HCT116 (cell line): ENCODE measurements at regions not wholly inside any gene's neighbourhood (a gene's known extent, or its start where the extent isn't known, plus 50 kb on each side); places are given as distances from the start of the nearest gene placed in this dataset.

Experiments used
- ATAC-seq: fragments of 200-7000 bp; cut with Tn5 transposase; 2 replicates; pipeline ENCODE4 v1.9.1; 2020; ENCODE audit warnings: mild to moderate bottlenecking, moderate library complexity
- BruUV-seq: library from RNA; stranded (reverse); fragments of 400-500 nt; replicated peaks from 2 replicates; lab custom pipeline; 2021; lab: Mats Ljungman, UMichigan
- CTCF ChIA-PET: fragments of 300-600 bp; sonication (Branson Sonifier 250); formaldehyde crosslinking; loops from one replicate; lab custom pipeline; 2021; ENCODE audit warnings: antibody characterized with exemption; lab: Charles Lee
- POLR2A ChIA-PET: fragments of 300-600, 350-600 bp; sonication (Branson Sonifier 250); formaldehyde crosslinking; loops from one replicate; lab custom pipeline; 2021; ENCODE audit warnings: antibody characterized with exemption; lab: Charles Lee
- RAD21 ChIA-PET, 2 experiments: fragments of 300-600 bp; sonication (Branson Sonifier 250); formaldehyde crosslinking; loops; one replicate each; lab custom pipeline; 2023; ENCODE audit warnings: low total read pairs in 2 of 2; ENCODE audit not compliant: uncharacterized antibody in 2 of 2, unreplicated experiment in 2 of 2, low non-redundant PET in 1 of 2; lab: Charles Lee
- DNase-seq: peaks from one replicate; pipeline ENCODE4 v3.0.0-alpha.2; 2010; ENCODE audit warnings: low read depth, low spot score
- H2AFZ ChIP-seq: fragments of 200-600 bp; shearing (Covaris generic), sonication (generic); 2 replicates; pipeline ENCODE4 v1.6.1; 2017; ENCODE audit warnings: low read depth, mixed run types, mixed read lengths, antibody characterized with exemption, low read length; ENCODE audit not compliant: poor library complexity, severe bottlenecking
- H3K27ac ChIP-seq: 2 replicates; pipeline ENCODE4 v1.5.1; 2012; ENCODE audit warnings: low read depth, low read length
- H3K27me3 ChIP-seq: fragments of 200-600 bp; sonication (generic); 2 replicates; pipeline ENCODE4 v1.6.1; 2016; ENCODE audit warnings: mixed run types, low read length, mixed read lengths; ENCODE audit not compliant: insufficient read depth
- H3K36me3 ChIP-seq, 2 experiments: fragments of 200-500 bp in 1 of 2; fragments of 200-600 bp in 1 of 2; sonication (Bioruptor generic) in 1 of 2; sonication (generic) in 1 of 2; 2 replicates each; pipeline versions ENCODE4 v1.5.1 to v1.6.1; 2014 to 2016; ENCODE audit warnings: low read length in 2 of 2, inconsistent platforms in 1 of 2, mixed read lengths in 1 of 2, mixed run types in 1 of 2; ENCODE audit not compliant: insufficient read depth in 2 of 2, control insufficient read depth in 1 of 2
- H3K4me1 ChIP-seq, 2 experiments: fragments of 200-600 bp in 1 of 2; sonication (generic) in 1 of 2; 2 replicates each; pipeline versions ENCODE4 v1.5.1 to v1.6.1; 2012 to 2017; ENCODE audit warnings: low read length in 2 of 2, inconsistent platforms in 1 of 2, mild to moderate bottlenecking in 1 of 2, mixed read lengths in 1 of 2, mixed run types in 1 of 2, moderate library complexity in 1 of 2; ENCODE audit not compliant: insufficient read depth in 2 of 2, control insufficient read depth in 1 of 2
- H3K4me2 ChIP-seq: fragments of 200-600 bp; sonication (generic); 2 replicates; pipeline ENCODE4 v1.6.1; 2017; ENCODE audit warnings: mixed run types, low read length, mixed read lengths
- H3K4me3 ChIP-seq, 2 experiments: fragments of 200-600 bp in 1 of 2; sonication (generic) in 1 of 2; replicated peaks in 1 of 2; 2 replicates each; pipeline ENCODE4 v1.5.1; 2011 to 2016; ENCODE audit warnings: low read length in 2 of 2, control low read depth in 1 of 2, low read depth in 1 of 2, mild to moderate bottlenecking in 1 of 2, mixed read lengths in 1 of 2, mixed run types in 1 of 2
- H3K79me2 ChIP-seq: fragments of 200-600 bp; sonication (generic); 2 replicates; pipeline ENCODE4 v1.6.1; 2017; ENCODE audit warnings: mild to moderate bottlenecking, mixed run types, low read length, moderate library complexity, mixed read lengths; ENCODE audit not compliant: insufficient read depth
- H3K9ac ChIP-seq: fragments of 200-600 bp; sonication (generic); 2 replicates; pipeline ENCODE4 v1.6.1; 2016; ENCODE audit warnings: low read length, mixed read lengths
- H3K9me2 ChIP-seq: fragments of 200-600 bp; sonication (generic), shearing (Covaris generic); 2 replicates; pipeline ENCODE4 v1.6.1; 2017; ENCODE audit warnings: mixed run types, mild to moderate bottlenecking, moderate library complexity; ENCODE audit not compliant: insufficient read depth
- H3K9me3 ChIP-seq, 2 experiments: fragments of 200-500 bp in 1 of 2; fragments of 200-600 bp in 1 of 2; sonication (Bioruptor generic) in 1 of 2; sonication (generic) in 1 of 2; 2 replicates each; pipeline ENCODE4 v1.6.1; 2014 to 2017; ENCODE audit warnings: low read length in 2 of 2, mixed read lengths in 2 of 2, inconsistent platforms in 1 of 2, low read depth in 1 of 2, mild to moderate bottlenecking in 1 of 2, mixed run types in 1 of 2, moderate library complexity in 1 of 2; ENCODE audit not compliant: control insufficient read depth in 1 of 2, insufficient read depth in 1 of 2
- H4K20me1 ChIP-seq: fragments of 200-600 bp; sonication (generic), shearing (Covaris generic); 2 replicates; pipeline ENCODE4 v1.6.1; 2017; ENCODE audit warnings: mixed run types, mild to moderate bottlenecking, moderate library complexity; ENCODE audit not compliant: insufficient read depth
- ATF3 ChIP-seq: IDR thresholded peaks from 2 replicates; pipeline ENCODE4 v1.6.1; 2012
- CEBPB ChIP-seq: IDR thresholded peaks from 2 replicates; pipeline ENCODE4 v1.6.1; 2012; ENCODE audit warnings: low read depth
- ELF1 ChIP-seq: IDR thresholded peaks from 2 replicates; pipeline ENCODE4 v1.6.1; 2012; ENCODE audit warnings: low read depth, borderline replicate concordance
- EZH2 ChIP-seq: fragments of 200-600 bp; sonication (generic); IDR thresholded peaks from 2 replicates; pipeline ENCODE4 v1.6.1; 2017; ENCODE audit warnings: antibody characterized with exemption, mixed run types
- FOSL1 ChIP-seq: IDR thresholded peaks from 2 replicates; pipeline ENCODE4 v1.6.1; 2012; ENCODE audit warnings: low read depth
- REST ChIP-seq: IDR thresholded peaks from 2 replicates; pipeline ENCODE4 v1.6.1; 2012; ENCODE audit warnings: low read depth
- SRF ChIP-seq: IDR thresholded peaks from 2 replicates; pipeline ENCODE4 v1.6.1; 2012; ENCODE audit warnings: low read depth
- ZBTB33 ChIP-seq: IDR thresholded peaks from 2 replicates; pipeline ENCODE4 v1.6.1; 2011; ENCODE audit warnings: mild to moderate bottlenecking, low read length, moderate library complexity; ENCODE audit not compliant: insufficient replicate concordance; ENCODE audit errors: extremely low read depth
- ZNF274 ChIP-seq: fragments of 200-500 bp; sonication (Bioruptor generic); IDR thresholded peaks from 2 replicates; pipeline ENCODE4 v1.6.1; 2014; ENCODE audit warnings: mild to moderate bottlenecking, low read depth, low read length, inconsistent platforms
- intact Hi-C: fragments of 100-400 bp; cut with micrococcal nuclease; formaldehyde crosslinking; loops from 2 replicates; pipeline ENCODE4 v1.10.0; 2022

- H3K27ac ChIP-seq, result no peak overlapping the region
- H3K79me2 ChIP-seq, result no peaks in the 10 kb centered on the region
- intact Hi-C loops, result no loop called here
- RAD21 ChIA-PET, result no interaction called here
- no peak overlapping the region for H3K4me2 ChIP-seq
- CTCF ChIA-PET, result no interaction called here
- DNase-seq (no peak), ATAC-seq (no peak)
- no peaks in the 10 kb centered on the region for H4K20me1 ChIP-seq
- no TSS peak for BruUV-seq
- POLR2A ChIA-PET, result no interaction called here
- H3K27me3 ChIP-seq, result no peaks in the 10 kb centered on the region
- H3K36me3 ChIP-seq, result no peaks in the 10 kb centered on the region
- no peak for TF ChIP-seq ELF1
- TF ChIP-seq CEBPB, result no peak
- TF ChIP-seq REST, result no peak
- no peak for TF ChIP-seq EZH2
- H3K4me3 ChIP-seq, result no peak overlapping the region
- no peak overlapping the region for H3K9ac ChIP-seq
- H2AFZ ChIP-seq, result no peak overlapping the region
- H3K9me3 ChIP-seq, result peaks cover 0 to 9% of the 10 kb centered on the region in 2 experiments; a peak in 1 of 4 replicates
- no peaks in the 10 kb centered on the region for H3K9me2 ChIP-seq
- no peaks in the 10 kb centered on the region for H3K4me1 ChIP-seq
Measured at GRCh38 chr2:70017962-70018361, 56.5 kb upstream of the ASPRV1 start.

DNA sequence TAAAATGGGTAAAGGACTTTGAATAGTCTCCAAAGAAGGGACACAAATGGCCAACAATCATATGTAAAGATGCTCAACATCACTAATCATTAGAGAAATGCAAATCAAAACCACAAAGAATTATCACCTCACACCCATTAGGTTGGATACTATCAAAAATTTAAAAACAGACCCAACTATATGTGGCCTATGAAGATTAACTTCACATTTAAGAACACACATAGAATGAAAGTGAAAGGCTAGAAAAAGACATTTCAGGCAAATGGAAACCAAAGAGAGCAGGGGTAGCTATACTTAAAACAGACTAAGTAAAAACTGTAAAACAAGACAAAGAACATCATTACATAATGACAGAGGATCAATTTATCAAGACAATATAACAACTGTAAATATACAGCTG lies 53.5 kb upstream of the ASPRV1 start:
- H2AFZ ChIP-seq, result no peak overlapping the region
- TF ChIP-seq CEBPB (no peak), ZBTB33 (no peak), FOSL1 (no peak), SRF (no peak), ZNF274 (no peak), ATF3 (no peak)
- TF ChIP-seq, all 23 proteins: peak for 0
- Histone ChIP-seq H4K20me1 (no peaks in the 10 kb centered on the region), H3K36me3 (no peaks in the 10 kb centered on the region), H3K4me2 (no peak overlapping the region), H3K4me3 (no peak overlapping the region), H3K9ac (no peak overlapping the region), H3K4me1 (peaks cover 5 to 8% of the 10 kb centered on the region in 2 experiments; a peak in 3 of 4 replicates), H3K27me3 (no peaks in the 10 kb centered on the region), H3K79me2 (no peaks in the 10 kb centered on the region), H3K9me2 (no peaks in the 10 kb centered on the region), H3K9me3 (peaks cover 0 to 9% of the 10 kb centered on the region in 2 experiments; a peak in 1 of 4 replicates), H3K27ac (no peak overlapping the region)
- intact Hi-C loops, result no loop called here
- RAD21 ChIA-PET, result no interaction called here
- CTCF ChIA-PET, result no interaction called here
- ATAC-seq (no peak), DNase-seq (no peak)
- BruUV-seq, result no TSS peak
- POLR2A ChIA-PET, result no interaction called here
